Lung (tissue), 11 donors: ENCODE measurements at regions not wholly inside any gene's neighbourhood (a gene's known extent, or its start where the extent isn't known, plus 50 kb on each side); places are given as distances from the start of the nearest gene placed in this dataset.

Experiments
- ATAC-seq: fragments of 200-7000 bp; cut with Tn5 transposase; one replicate; pipeline ENCODE4 v1.9.1; 2020; ENCODE audit warnings: moderate number of reproducible peaks; ENCODE audit not compliant: insufficient read depth, low FRiP score
- DNase-seq, 3 donors: peaks; one replicate each; pipeline ENCODE4 v3.0.0-alpha.2; 2013 to 2017
- H3K27ac ChIP-seq, 2 donors: one replicate each; pipeline ENCODE4 v1.5.1; 2013; ENCODE audit warnings: mild to moderate bottlenecking in 2 of 2, moderate library complexity in 2 of 2, control low read depth in 1 of 2, inconsistent platforms in 1 of 2, low read depth in 1 of 2, low read length in 1 of 2
- H3K27me3 ChIP-seq, 3 donors: one replicate each; pipeline ENCODE4 v1.5.1; 2013; ENCODE audit warnings: low read length in 2 of 3; ENCODE audit not compliant: control insufficient read depth in 3 of 3, insufficient read depth in 3 of 3
- H3K36me3 ChIP-seq, 4 donors: one replicate each; pipeline ENCODE4 v1.5.1; 2013; ENCODE audit warnings: low read length in 4 of 4, mild to moderate bottlenecking in 1 of 4, moderate library complexity in 1 of 4; ENCODE audit not compliant: control insufficient read depth in 4 of 4, insufficient read depth in 4 of 4
- H3K4me1 ChIP-seq, 5 donors: one replicate each; pipeline ENCODE4 v1.5.1; 2013; ENCODE audit warnings: low read length in 5 of 5, mild to moderate bottlenecking in 2 of 5, moderate library complexity in 1 of 5; ENCODE audit not compliant: control insufficient read depth in 5 of 5, insufficient read depth in 5 of 5
- H3K4me3 ChIP-seq: one replicate; pipeline ENCODE4 v1.5.1; 2013; ENCODE audit warnings: mild to moderate bottlenecking, control low read depth, moderate library complexity
- H3K9ac ChIP-seq, 2 donors: one replicate each; pipeline ENCODE4 v1.5.1; 2013; ENCODE audit warnings: low read length in 2 of 2, control low read depth in 1 of 2; ENCODE audit not compliant: insufficient read depth in 1 of 2
- H3K9me3 ChIP-seq, 4 donors: one replicate each; pipeline ENCODE4 v1.5.1; 2013; ENCODE audit warnings: low read length in 3 of 4, mild to moderate bottlenecking in 1 of 4, moderate library complexity in 1 of 4; ENCODE audit not compliant: control insufficient read depth in 4 of 4, insufficient read depth in 3 of 4
- CTCF ChIP-seq: IDR thresholded peaks from 2 replicates; pipeline ENCODE4 v1.5.1; 2012; ENCODE audit warnings: mild to moderate bottlenecking; ENCODE audit errors: control extremely low read depth, extremely low read depth
- WGBS, 2 donors: extraction: QIAGEN DNeasy Blood & Tissue Kit; methylation state at CpG; one replicate each; pipeline ENCODE4 v1.1.7; 2013; 5-methylcytosine and 5-hydroxymethylcytosine counted together
- donor health status: control.
- donor health status: control.
- donor health status: Bipolar disorder and iron deficiency.
- donor health status: healthy.
- donor health status: DM: yes; HTN: yes; CAD: no.

- Histone ChIP-seq H3K9me3 (peaks cover 0 to 2% (median 0%) of the 10 kb centered on the region in 4 donors), H3K9ac (no peak overlapping the region), H3K4me1 (no peaks in the 10 kb centered on the region), H3K27ac (no peak overlapping the region), H3K36me3 (no peaks in the 10 kb centered on the region), H3K27me3 (no peaks in the 10 kb centered on the region), H3K4me3 (no peak overlapping the region)
- 88% methylated on average over 7 of the region's 7 CpGs for WGBS, 2 donors
- no peak for TF ChIP-seq CTCF
- no peak for ATAC-seq
- no peak for DNase-seq
Measured at GRCh38 chr2:5052905-5053304, 639.3 kb upstream of the SOX11 start.

GRCh38 chr2:5057891-5058351 lies 634.3 kb upstream of the SOX11 start:
- H3K4me3 ChIP-seq = no peak overlapping the region
- 50 to 54% methylated on average over 6 of the region's 6 CpGs for whole genome bisulfite sequencing, 2 donors
- no peak for TF ChIP-seq CTCF
- no peaks in the 10 kb centered on the region for H3K4me1 ChIP-seq
- no peak for DNase-seq
- no peaks in the 10 kb centered on the region for H3K27me3 ChIP-seq
- ATAC-seq = no peak
- H3K36me3 ChIP-seq = no peaks in the 10 kb centered on the region
- H3K9ac ChIP-seq = no peak overlapping the region
- no peaks in the 10 kb centered on the region for H3K9me3 ChIP-seq
- no peak overlapping the region for H3K27ac ChIP-seq

- no peaks in the 10 kb centered on the region for H3K27me3 ChIP-seq
- H3K4me1 ChIP-seq = peaks cover 0 to 2% (median 0%) of the 10 kb centered on the region in 5 donors
- H3K9ac ChIP-seq = no peak overlapping the region
- no peak for ATAC-seq
- no peaks in the 10 kb centered on the region for H3K9me3 ChIP-seq
- 90 to 94% methylated on average over 1 of the region's 1 CpG for WGBS, 2 donors
- TF ChIP-seq CTCF = no peak
- no peak overlapping the region for H3K27ac ChIP-seq
- DNase-seq = no peak
- no peaks in the 10 kb centered on the region for H3K36me3 ChIP-seq
- H3K4me3 ChIP-seq = no peak overlapping the region
Measured at GRCh38 chr2:5060956-5061355, 631.2 kb upstream of the SOX11 start.

GRCh38 chr2:5064687-5065086 lies 627.5 kb upstream of the SOX11 start:
- 58% methylated on average over 5 of the region's 5 CpGs for WGBS, 2 donors
- Histone ChIP-seq H3K9me3 (no peaks in the 10 kb centered on the region), H3K4me1 (peaks cover 0 to 2% (median 0%) of the 10 kb centered on the region in 5 donors), H3K36me3 (no peaks in the 10 kb centered on the region), H3K9ac (no peak overlapping the region), H3K27me3 (no peaks in the 10 kb centered on the region), H3K4me3 (no peak overlapping the region), H3K27ac (no peak overlapping the region)
- ATAC-seq = no peak
- DNase-seq = no peak
- no peak for TF ChIP-seq CTCF
